Spinal cord (tissue), 9 donors: ENCODE measurements at regions not wholly inside any gene's neighbourhood (a gene's known extent, or its start where the extent isn't known, plus 50 kb on each side); places are given as distances from the start of the nearest gene placed in this dataset.

ENCODE experiments used
- DNase-seq, 6 donors: peaks; one replicate each; pipeline versions ENCODE4 v3.0.0 to v3.0.0-alpha.2; 2013 to 2015; ENCODE audit warnings: low spot score in 6 of 6, low read depth in 4 of 6
- H3K27ac ChIP-seq: one replicate; pipeline ENCODE4 v1.5.1; 2013; ENCODE audit warnings: low read depth, low read length, control low read depth
- H3K27me3 ChIP-seq: one replicate; pipeline ENCODE4 v1.6.1; 2013; ENCODE audit warnings: low read length; ENCODE audit not compliant: control insufficient read depth, insufficient read depth
- H3K36me3 ChIP-seq: one replicate; pipeline ENCODE4 v1.6.1; 2013; ENCODE audit warnings: low read length; ENCODE audit not compliant: control insufficient read depth, insufficient read depth
- H3K4me1 ChIP-seq: one replicate; pipeline ENCODE4 v1.6.1; 2013; ENCODE audit warnings: low read length; ENCODE audit not compliant: control insufficient read depth, insufficient read depth
- H3K4me3 ChIP-seq: one replicate; pipeline ENCODE4 v1.5.1; 2013; ENCODE audit warnings: low read depth, low read length, control low read depth
- H3K9me3 ChIP-seq: one replicate; pipeline ENCODE4 v1.6.1; 2013; ENCODE audit warnings: low read length; ENCODE audit not compliant: control insufficient read depth, insufficient read depth
- WGBS: methylation state at CpG from one replicate; pipeline ENCODE4 v1.1.5; 2013; ENCODE audit warnings: missing lambda C conversion rate; ENCODE audit not compliant: insufficient coverage; 5-methylcytosine and 5-hydroxymethylcytosine counted together
- donor health status: healthy.

DNA sequence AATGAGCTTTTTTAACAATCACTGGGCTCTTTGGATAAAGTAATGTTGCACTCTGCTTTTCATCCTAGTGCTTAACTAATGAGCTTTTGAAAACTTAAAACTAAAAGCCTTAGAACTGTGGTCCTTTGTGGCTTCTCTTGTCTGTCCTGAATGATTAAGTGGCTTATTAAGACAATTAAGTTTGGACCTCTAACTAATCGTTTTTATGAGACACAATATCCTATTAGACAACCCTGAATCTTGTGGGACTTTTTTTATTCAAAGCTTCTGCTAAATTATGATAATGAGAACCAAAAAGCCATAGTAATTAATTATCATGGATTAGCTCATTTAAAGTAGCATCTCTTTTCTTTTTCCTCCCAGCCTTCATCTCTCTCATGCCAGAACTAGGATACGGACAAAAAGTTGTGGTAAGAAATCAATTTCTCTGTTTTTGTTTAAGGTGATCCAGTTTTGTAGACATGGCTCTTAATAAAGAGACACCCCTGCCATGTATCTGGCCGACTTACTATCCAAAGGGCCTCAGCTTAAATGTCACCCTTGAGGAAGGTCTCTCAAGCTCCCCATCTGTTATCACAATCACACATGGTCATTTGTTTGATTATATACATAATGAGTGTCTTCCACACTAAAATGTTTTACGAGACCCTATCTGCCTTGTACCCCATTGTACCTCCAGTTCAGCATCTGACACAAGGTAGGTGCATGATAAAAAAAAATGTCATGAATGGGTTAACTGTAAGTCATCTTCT is 384.4 kb upstream of the IRAK1BP1 start:
- DNase-seq = peak in 2 of 6 donors; percentile 49 to 52
- no peaks in the 10 kb centered on the region for H3K36me3 ChIP-seq
- no peaks in the 10 kb centered on the region for H3K27me3 ChIP-seq
- H3K4me1 ChIP-seq = no peaks in the 10 kb centered on the region
- H3K9me3 ChIP-seq = no peaks in the 10 kb centered on the region
- H3K27ac ChIP-seq = no peak overlapping the region
- H3K4me3 ChIP-seq = no peak overlapping the region
- WGBS = no CpG with 5 or more reads among the region's 4 CpGs

DNA sequence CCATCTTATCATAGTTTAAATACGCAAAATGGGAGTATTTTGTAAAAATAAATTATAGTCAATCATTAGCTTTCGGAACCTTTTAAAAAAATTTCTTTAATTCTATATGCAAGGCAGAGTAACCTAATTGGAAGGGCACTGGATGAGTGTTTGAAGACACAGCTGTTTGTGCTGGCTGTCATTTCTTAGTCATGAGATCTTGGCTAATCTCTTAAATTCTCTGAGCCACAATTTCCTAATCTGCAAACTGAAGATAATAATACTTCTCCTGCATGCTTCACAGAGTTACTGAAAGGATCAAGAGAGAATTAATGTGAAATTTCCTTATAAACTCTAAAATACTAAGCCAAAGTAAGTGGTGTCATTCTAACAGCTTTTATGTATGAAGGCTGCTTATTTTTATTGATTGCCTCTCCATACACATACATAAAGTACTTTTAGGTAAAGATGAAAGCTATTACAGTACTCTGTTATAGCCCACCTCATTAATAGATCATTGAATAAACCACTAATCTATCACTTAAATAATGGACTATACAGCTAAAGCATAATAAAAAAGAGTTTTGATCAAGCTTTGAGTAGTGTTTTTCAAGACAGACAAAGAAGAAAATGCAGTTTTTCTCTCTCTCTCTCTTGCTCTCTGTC is 383.7 kb upstream of the IRAK1BP1 start:
- no peak for DNase-seq
- H3K4me1 ChIP-seq = no peaks in the 10 kb centered on the region
- H3K36me3 ChIP-seq = no peaks in the 10 kb centered on the region
- no CpG with 5 or more reads among the region's 2 CpGs for WGBS
- H3K27ac ChIP-seq = no peak overlapping the region
- no peaks in the 10 kb centered on the region for H3K27me3 ChIP-seq
- no peaks in the 10 kb centered on the region for H3K9me3 ChIP-seq
- no peak overlapping the region for H3K4me3 ChIP-seq

DNA sequence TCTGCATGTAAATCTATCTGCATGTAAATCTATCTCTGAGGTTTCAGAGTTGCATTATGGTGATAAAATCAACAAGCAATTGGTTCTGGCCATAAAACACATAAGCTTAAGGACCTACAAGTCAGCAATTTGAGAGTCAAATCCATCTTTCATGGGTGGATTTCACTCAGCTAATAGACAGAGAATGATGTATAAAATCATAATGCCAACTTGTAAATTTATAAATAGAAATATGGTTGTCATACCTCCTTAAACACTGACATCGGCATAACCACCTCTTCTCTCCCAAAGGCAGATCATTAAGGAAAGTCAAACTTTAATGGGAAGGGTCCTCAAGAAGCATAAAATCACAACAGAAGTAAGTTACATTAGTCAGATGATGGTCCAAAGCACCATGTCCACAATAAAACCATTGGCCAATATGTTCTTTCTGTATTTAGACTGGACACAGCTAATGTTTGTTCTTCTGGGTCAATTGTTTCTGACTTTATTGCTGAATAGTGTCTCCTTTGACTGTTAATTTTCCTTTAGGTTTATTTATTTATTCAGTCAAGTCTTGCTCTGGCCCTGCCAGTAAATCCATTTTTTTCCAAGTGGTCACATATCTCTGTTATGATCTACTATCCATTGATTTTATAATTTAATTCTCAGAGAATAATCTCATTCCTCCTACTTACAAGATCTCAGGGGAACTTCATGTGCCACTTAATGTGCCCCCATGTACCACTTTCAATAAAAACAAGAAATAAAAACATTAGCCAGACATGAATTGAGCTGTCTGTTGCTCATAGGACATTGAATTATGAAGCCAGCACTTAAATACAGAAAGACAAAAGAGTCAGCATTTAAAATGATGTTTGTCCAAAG is 382.9 kb upstream of the IRAK1BP1 start:
- Histone ChIP-seq H3K4me1 (no peaks in the 10 kb centered on the region), H3K9me3 (no peaks in the 10 kb centered on the region), H3K36me3 (no peaks in the 10 kb centered on the region), H3K4me3 (no peak overlapping the region), H3K27ac (no peak overlapping the region), H3K27me3 (no peaks in the 10 kb centered on the region)
- DNase-seq = peak in 1 of 6 donors; percentile 11
- no CpG with 5 or more reads among the region's 1 CpG for WGBS

DNA sequence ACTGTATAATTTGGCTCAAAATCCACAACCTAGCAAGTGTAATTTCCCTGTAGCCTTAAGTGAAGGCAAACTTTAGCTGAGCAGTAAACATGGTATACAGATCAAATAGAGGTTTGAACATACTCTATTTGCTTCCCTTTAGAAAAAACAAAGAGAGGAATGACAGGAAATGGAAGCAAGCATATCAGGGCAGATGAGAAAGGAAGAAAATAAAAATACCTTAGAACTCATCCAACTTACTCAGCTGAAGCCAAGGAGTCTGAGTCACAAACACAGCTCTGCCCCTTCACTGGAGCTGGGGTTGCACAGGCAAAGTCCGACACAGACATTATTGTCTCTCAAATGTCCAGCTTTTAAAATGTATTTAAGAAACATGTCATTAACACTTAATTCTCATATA is 379.9 kb upstream of the IRAK1BP1 start:
- no peaks in the 10 kb centered on the region for H3K27me3 ChIP-seq

DNA sequence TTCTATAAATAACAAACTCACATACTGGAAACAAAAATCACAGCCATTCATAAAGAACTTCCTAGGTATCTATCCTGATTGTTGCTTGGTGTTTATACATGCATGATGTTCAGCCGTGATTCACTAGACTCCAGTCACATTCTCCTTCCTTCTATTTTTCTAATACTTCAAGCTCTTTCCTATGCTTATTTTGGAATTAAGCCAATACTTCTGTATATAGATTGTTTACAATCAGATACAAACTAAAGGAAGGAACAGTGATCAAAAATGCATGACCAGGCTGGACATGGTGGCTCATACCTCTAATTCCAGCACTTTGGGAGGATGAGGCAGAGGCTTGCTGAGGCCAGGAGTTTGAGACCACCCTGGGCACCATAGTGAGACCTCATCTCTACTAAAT is 377.5 kb upstream of the IRAK1BP1 start:
- no peak overlapping the region for H3K27ac ChIP-seq
- no peaks in the 10 kb centered on the region for H3K27me3 ChIP-seq
- no peaks in the 10 kb centered on the region for H3K36me3 ChIP-seq
- no peak for DNase-seq
- no peaks in the 10 kb centered on the region for H3K9me3 ChIP-seq
- no peaks in the 10 kb centered on the region for H3K4me1 ChIP-seq
- no CpG with 5 or more reads among the region's 1 CpG for WGBS
- H3K4me3 ChIP-seq = no peak overlapping the region

More for the DNA sequence above, 379.9 kb upstream of the IRAK1BP1 start:
- Histone ChIP-seq H3K4me1 (no peaks in the 10 kb centered on the region), H3K4me3 (no peak overlapping the region), H3K27ac (no peak overlapping the region), H3K9me3 (no peaks in the 10 kb centered on the region), H3K36me3 (no peaks in the 10 kb centered on the region)
- DNase-seq = no peak
- no CpG with 5 or more reads among the region's 1 CpG for WGBS

DNA sequence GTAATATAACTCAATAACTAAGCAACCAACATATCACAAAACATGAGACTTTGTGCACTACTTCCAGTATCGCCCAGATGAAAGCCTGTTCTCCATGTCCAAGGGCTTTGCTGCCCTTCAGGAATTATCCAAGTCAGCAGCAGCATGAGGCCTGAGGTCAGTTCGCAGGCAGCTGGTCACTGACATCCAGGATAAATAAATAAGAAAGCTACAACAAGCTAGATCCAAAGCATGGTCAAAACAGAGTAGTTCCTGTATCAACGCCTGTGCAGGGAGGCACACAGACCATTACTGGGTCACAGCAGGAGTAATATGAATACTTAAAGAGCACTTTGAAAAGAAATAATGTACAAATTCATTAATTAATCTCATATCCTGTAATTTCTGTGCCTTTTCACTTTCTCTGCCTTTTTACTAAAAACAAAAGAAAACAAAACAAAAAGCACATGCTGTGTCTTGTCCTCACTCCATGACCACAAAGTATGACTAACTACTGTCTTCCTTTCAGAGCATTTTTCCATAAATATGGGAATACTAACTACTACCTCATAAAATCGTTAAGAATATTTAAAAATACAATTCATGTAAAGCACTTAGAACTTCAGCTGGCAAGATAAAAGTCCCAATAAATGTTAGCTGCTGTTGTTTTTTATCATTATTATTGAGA is 374.9 kb upstream of the IRAK1BP1 start:
- H3K36me3 ChIP-seq = no peaks in the 10 kb centered on the region
- 78% methylated on average over 1 of the region's 4 CpGs for WGBS
- no peak overlapping the region for H3K4me3 ChIP-seq
- H3K27me3 ChIP-seq = no peaks in the 10 kb centered on the region
- no peaks in the 10 kb centered on the region for H3K4me1 ChIP-seq
- no peaks in the 10 kb centered on the region for H3K9me3 ChIP-seq
- DNase-seq = peak in 2 of 6 donors; percentile 9 to 36
- H3K27ac ChIP-seq = peak overlapping the region; percentile 43

DNA sequence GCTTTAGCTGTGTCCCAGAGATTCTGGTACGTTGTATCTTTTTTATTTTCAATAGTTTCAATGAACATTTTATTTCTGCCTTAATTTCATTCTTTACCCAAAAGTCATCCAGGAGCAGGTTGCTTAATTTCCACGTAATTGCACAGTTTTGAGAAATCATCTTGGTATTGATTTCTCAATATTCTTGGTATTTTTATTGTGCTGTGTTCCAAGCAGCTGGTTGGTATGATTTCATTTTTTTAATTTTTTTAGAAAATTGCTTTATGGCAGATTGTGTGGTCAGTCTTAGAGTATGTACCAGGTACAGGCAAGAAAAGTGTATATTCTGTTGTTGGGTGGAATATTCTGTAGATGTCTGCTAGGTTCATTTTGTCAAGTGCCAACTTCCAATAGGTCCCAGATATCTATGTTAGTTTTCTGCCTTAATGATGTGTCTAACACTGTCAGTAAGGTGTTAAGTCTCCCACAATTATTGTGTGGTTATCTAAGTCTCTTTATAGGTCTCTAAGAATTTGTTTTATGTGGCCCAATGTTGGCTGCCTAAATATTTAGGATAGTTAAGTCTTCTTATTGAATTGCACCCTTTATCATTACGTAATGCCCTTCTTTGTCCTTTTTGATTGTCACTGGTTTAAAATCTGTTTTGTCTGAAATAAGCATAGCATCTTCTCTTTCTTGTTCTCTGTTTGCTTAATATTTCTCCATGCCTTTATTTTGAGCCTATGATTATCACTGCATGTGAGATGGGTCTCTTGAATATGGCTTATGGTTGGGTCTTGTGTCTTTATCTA is 366.9 kb upstream of the IRAK1BP1 start:
- Histone ChIP-seq H3K36me3 (no peaks in the 10 kb centered on the region), H3K9me3 (no peaks in the 10 kb centered on the region), H3K4me3 (no peak overlapping the region), H3K27ac (no peak overlapping the region), H3K4me1 (no peaks in the 10 kb centered on the region), H3K27me3 (no peaks in the 10 kb centered on the region)
- no CpG with 5 or more reads among the region's 3 CpGs for WGBS
- DNase-seq = no peak

DNA sequence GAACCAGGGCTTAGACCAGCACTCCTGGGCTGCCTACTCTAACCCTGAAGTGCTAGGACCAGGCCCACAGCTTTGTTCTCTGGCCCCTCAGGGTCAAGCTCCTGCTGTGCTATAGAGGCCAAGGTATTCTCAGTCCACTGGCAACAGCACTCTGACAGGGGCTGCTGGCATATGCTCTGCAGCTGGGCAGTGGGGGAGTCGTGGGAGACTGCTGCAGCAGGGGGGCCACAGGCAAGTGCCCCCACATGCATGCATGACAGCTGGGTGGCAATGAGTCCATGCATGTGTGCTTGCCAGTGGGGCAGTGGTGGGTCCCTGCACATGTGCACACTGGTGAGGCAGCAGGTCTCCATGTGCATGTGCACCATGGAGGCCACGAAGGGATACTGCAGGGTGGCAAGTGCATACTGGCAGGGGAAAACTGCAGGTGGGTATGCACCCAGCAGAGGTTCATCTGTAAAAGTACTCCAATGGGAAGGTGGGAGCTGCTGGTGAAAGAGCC is 364.9 kb upstream of the IRAK1BP1 start:
- 56% methylated on average over 2 of the region's 2 CpGs for WGBS
- H3K36me3 ChIP-seq = no peaks in the 10 kb centered on the region
- H3K27me3 ChIP-seq = no peaks in the 10 kb centered on the region
- no peaks in the 10 kb centered on the region for H3K4me1 ChIP-seq
- H3K4me3 ChIP-seq = no peak overlapping the region
- H3K9me3 ChIP-seq = peaks cover 2% of the 10 kb centered on the region
- no peak for DNase-seq
- H3K27ac ChIP-seq = no peak overlapping the region
